Heart right ventricle (tissue), 16 donors: ENCODE measurements at regions not wholly inside any gene's neighbourhood (a gene's known extent, or its start where the extent isn't known, plus 50 kb on each side); places are given as distances from the start of the nearest gene placed in this dataset.

Source experiments
- ATAC-seq, 8 donors: fragments of 200-7000 bp; cut with Tn5 transposase; one replicate each; pipeline ENCODE4 v1.9.1; 2020; ENCODE audit warnings: mild to moderate bottlenecking in 8 of 8, moderate library complexity in 8 of 8, moderate number of reproducible peaks in 1 of 8
- DNase-seq, 2 donors: peaks; one replicate each; pipeline ENCODE4 v3.0.0-alpha.2; 2020
- H3K27ac ChIP-seq, 10 donors: fragments of 200-600 bp; sonication (generic) in 2 of 10; one replicate each; pipeline versions ENCODE4 v1.5.0 to v1.8.0; 2020 to 2022; ENCODE audit warnings: mild to moderate bottlenecking in 3 of 10
- H3K27me3 ChIP-seq, 7 donors: fragments of 200-600 bp; one replicate each; pipeline ENCODE4 v1.8.0; 2021 to 2022; ENCODE audit warnings: mild to moderate bottlenecking in 2 of 7
- H3K36me3 ChIP-seq, 9 donors: fragments of 200-600 bp; sonication (generic) in 1 of 9; one replicate each; pipeline versions ENCODE4 v1.5.0 to v1.8.0; 2020 to 2022; ENCODE audit warnings: mild to moderate bottlenecking in 2 of 9
- H3K4me1 ChIP-seq, 9 donors: fragments of 200-600 bp; sonication (generic) in 1 of 9; one replicate each; pipeline versions ENCODE4 v1.5.0 to v1.8.0; 2020 to 2022; ENCODE audit warnings: mild to moderate bottlenecking in 4 of 9
- H3K4me3 ChIP-seq, 10 donors: fragments of 200-600 bp; sonication (generic) in 2 of 10; one replicate each; pipeline versions ENCODE4 v1.5.0 to v1.8.0; 2020 to 2022; ENCODE audit warnings: mild to moderate bottlenecking in 7 of 10, moderate library complexity in 2 of 10
- H3K9me3 ChIP-seq, 11 donors: fragments of 200-600 bp in 10 of 11; sonication (generic) in 2 of 11; one replicate each; pipeline versions ENCODE4 v1.5.0 to v1.8.0; 2013 to 2022; ENCODE audit warnings: mild to moderate bottlenecking in 2 of 11, control low read depth in 1 of 11, moderate library complexity in 1 of 11
- WGBS, 2 donors: extraction: QIAGEN DNeasy Blood & Tissue Kit; methylation state at CpG; one replicate each; pipeline ENCODE4 v1.1.7; 2013; ENCODE audit warnings: inconsistent platforms in 1 of 2; 5-methylcytosine and 5-hydroxymethylcytosine counted together
- intact Hi-C, 10 donors: fragments of 100-400 bp; cut with DNase I; formaldehyde crosslinking; loops; one replicate each; pipeline versions ENCODE4 v1.11.1 to v1.14.2; 2022
- TF ChIP-seq, protein P1 (sequence below), 9 donors: fragments of 200-600 bp; sonication (generic) in 2 of 9; IDR thresholded peaks; one replicate each; pipeline versions ENCODE4 v1.5.0 to v1.8.0; 2021 to 2022; ENCODE audit warnings: antibody characterized with exemption in 9 of 9, mild to moderate bottlenecking in 5 of 9, moderate library complexity in 1 of 9
- donor health status: Arrhythmogenic right ventricular cardiomyopathy.
- donor health status: ischemic (EF 13 %, LVEDD 7.1; RV severe dilation, severe dysfunction).
- donor health status: healthy with polysubstance abuse.
- donor health status: DM: no; HTN: yes; CAD: no.
- donor health status: DM: no; HTN: no; CAD: no.
- donor health status: ischemic (EF 25% LVEDD 6.9; RV normal size, moderate dysfunction).
- donor health status: ischemic (EF 25% LVEDD 5.7; RV mildly dilated, moderate dysfunction).
- donor health status: healthy.
- donor health status: DM: yes; HTN: yes; CAD: no.
- donor health status: Ischemic cardiomyopathy.
- donor health status: ischemic (EF 35%, LVEDD 5.7; RV mildly dilated, moderate dysfunction).
- donor health status: nonischemic (EF 11% LVEDD 7.7; RV severe dilation, severe dysfunction).
- donor health status: DM: yes; HTN: yes; CAD: no.
- donor health status: PGD.
- donor health status: ischemic (EF 29% LVEDD 5.4; RV normal size, mild dysfunction).
- donor health status: nonischemic (EF 23%, LVEDD 6.1; RV moderate dilation, normal function).

DNA sequence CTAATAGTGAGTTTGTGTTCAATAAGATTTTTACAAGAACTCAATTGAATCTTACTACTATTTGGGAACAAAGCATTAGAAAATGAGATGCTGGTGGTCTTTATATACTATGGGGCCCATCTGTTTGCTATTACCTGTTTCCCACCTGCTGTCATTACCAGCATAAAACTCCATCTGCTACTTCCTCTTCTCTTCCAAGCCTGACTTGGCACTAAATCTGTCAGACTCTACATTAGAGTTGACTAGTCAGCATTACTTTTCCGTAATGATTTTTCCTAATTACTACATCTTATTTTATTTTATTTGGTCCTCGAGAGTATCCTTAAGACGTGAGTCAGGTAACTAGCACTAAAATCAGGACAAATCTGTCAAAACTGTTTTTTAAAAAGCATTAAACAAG is 68.1 kb upstream of the KRR1 start:
- H3K4me1 ChIP-seq, result no peaks in the 10 kb centered on the region
- H3K9me3 ChIP-seq, result no peaks in the 10 kb centered on the region
- ATAC-seq (no peak), DNase-seq (no peak)
- 92 to 95% methylated on average over 3 of the region's 3 CpGs for WGBS, 2 donors
- no peak overlapping the region for H3K27ac ChIP-seq
- no peak overlapping the region for H3K4me3 ChIP-seq
- H3K27me3 ChIP-seq, result no peaks in the 10 kb centered on the region
- TF ChIP-seq, protein P1, sequence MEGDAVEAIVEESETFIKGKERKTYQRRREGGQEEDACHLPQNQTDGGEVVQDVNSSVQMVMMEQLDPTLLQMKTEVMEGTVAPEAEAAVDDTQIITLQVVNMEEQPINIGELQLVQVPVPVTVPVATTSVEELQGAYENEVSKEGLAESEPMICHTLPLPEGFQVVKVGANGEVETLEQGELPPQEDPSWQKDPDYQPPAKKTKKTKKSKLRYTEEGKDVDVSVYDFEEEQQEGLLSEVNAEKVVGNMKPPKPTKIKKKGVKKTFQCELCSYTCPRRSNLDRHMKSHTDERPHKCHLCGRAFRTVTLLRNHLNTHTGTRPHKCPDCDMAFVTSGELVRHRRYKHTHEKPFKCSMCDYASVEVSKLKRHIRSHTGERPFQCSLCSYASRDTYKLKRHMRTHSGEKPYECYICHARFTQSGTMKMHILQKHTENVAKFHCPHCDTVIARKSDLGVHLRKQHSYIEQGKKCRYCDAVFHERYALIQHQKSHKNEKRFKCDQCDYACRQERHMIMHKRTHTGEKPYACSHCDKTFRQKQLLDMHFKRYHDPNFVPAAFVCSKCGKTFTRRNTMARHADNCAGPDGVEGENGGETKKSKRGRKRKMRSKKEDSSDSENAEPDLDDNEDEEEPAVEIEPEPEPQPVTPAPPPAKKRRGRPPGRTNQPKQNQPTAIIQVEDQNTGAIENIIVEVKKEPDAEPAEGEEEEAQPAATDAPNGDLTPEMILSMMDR (IDR thresholded peaks at IDR 0.05), result no peak
- no peaks in the 10 kb centered on the region for H3K36me3 ChIP-seq
- intact Hi-C loops, result no loop called here

GRCh38 chr12:75578546-75578945 is 67.1 kb upstream of the KRR1 start:
- intact Hi-C loops, result no loop called here
- Histone ChIP-seq H3K4me3 (no peak overlapping the region), H3K36me3 (no peaks in the 10 kb centered on the region), H3K27me3 (no peaks in the 10 kb centered on the region), H3K9me3 (no peaks in the 10 kb centered on the region), H3K4me1 (no peaks in the 10 kb centered on the region), H3K27ac (no peak overlapping the region)
- 94 to 97% methylated on average over 2 of the region's 2 CpGs for WGBS, 2 donors
- DNase-seq, result no peak
- ATAC-seq, result no peak
- TF ChIP-seq, protein P1 (IDR thresholded peaks at IDR 0.05), result no peak

- ATAC-seq (no peak), DNase-seq (no peak)
- WGBS, 2 donors, result 96% methylated on average over 5 of the region's 5 CpGs
Observed at GRCh38 chr12:75577812-75578211, 66.4 kb upstream of the KRR1 start.

DNA sequence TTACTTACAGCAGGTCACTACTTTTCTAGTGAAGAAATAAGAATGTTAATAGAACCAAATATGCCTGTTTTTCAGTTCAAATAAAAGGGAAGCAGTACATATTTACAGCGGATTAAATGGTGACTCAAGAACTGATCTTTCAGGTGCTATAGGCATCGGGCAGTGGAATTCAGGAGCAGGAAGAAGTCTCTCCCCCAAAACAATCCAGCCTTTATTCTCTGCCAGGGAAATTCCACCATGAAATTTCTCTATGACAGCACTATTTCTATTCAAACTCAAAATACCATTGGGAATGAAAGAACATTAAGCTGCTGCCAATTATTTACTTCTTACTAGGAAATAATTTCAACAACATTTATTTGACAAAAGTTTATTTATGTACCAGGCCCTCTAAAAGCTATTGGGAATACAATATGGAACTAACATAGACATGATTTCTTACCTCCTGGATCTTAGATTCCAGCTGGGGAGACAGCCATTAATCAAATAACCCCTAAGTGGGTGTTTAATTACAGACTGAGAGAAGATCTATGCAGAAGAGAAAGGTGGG is 60.3 kb upstream of the KRR1 start:
- Histone ChIP-seq H3K27me3 (no peaks in the 10 kb centered on the region), H3K27ac (peak overlapping the region in 2 of 10 donors; percentile 5 to 25), H3K4me1 (peaks cover 0 to 14% (median 0%) of the 10 kb centered on the region in 9 donors), H3K36me3 (no peaks in the 10 kb centered on the region), H3K4me3 (no peak overlapping the region), H3K9me3 (no peaks in the 10 kb centered on the region)
- intact Hi-C loops, result no loop called here
- ATAC-seq, result no peak
- TF ChIP-seq, protein P1 (IDR thresholded peaks at IDR 0.05), result no peak
- no peak for DNase-seq
- WGBS, 2 donors, result 59 to 60% methylated on average over 2 of the region's 2 CpGs

More at GRCh38 chr12:75577812-75578211, 66.4 kb upstream of the KRR1 start:
- intact Hi-C loops, result no loop called here
- Histone ChIP-seq H3K36me3 (no peaks in the 10 kb centered on the region), H3K27me3 (no peaks in the 10 kb centered on the region), H3K27ac (no peak overlapping the region), H3K9me3 (no peaks in the 10 kb centered on the region), H3K4me1 (no peaks in the 10 kb centered on the region), H3K4me3 (no peak overlapping the region)
- TF ChIP-seq, protein P1 (IDR thresholded peaks at IDR 0.05), result no peak
